NOMO-1 treated with DMSO at 0.1 percent for 48 hours (cell line): ENCODE measurements at regions not wholly inside any gene's neighbourhood (a gene's known extent, or its start where the extent isn't known, plus 50 kb on each side); places are given as distances from the start of the nearest gene placed in this dataset.
A peak's percentile ranks its signal among the peaks of the same experiment; 100 is the strongest.

Experiments
- DNase-seq: peaks from one replicate; lab custom pipeline; 2025; ENCODE audit not compliant: unreplicated experiment; lab: John Stamatoyannopoulos, UW

- DNase-seq: no peak
Measured at GRCh38 chr10:83960125-83960524, 179.2 kb upstream of the GHITM start.

DNA sequence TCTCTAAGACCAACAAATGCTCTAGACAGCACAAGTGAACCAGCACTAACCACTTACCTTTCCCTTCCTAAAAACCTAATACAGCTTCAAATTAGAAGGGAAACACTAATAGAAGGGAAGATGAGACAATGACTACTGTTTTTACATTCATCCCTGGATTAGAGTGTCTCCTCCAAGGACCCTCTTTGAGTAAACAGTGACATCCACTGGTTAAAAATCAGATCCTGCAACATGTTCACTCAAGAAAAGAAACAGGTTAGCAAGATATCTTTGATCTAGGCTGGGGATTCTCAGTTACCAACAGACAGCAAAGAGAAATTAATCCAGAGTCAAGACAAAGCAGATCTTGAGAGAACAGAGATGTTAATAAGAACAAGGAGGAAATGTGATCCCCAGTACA, 177.7 kb upstream of the GHITM start:
- DNase-seq: no peak

GRCh38 chr10:83963446-83963845, 175.9 kb upstream of the GHITM start:
- DNase-seq: no peak

GRCh38 chr10:83965473-83965872, 173.8 kb upstream of the GHITM start:
- DNase-seq: no peak

- no peak for DNase-seq
Measured at GRCh38 chr10:83968052-83968451, 171.3 kb upstream of the GHITM start.

GRCh38 chr10:83978681-83979383, 160.5 kb upstream of the GHITM start:
- DNase-seq: no peak

DNA sequence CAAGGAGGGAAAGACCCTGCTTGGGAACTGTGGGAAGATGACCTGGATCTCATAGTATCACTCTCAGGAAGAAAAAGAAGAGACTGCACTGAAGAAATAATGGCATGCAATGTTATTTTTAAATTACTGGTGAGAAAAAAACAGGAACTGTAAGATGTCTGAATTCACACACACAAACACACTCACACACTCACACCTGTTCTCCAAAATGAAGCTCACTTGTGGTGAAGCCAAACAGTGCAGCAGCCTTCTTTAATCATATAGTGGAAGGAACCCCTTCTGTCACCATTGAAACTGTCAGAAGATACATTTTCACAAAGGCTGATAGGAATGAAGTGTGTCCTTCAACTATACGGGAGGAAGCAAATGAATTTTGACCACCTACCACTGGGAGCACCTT, 156.5 kb upstream of the GHITM start:
- peak; percentile 21 for DNase-seq

GRCh38 chr10:83983578-83984255, 155.6 kb upstream of the GHITM start:
- DNase-seq: peak; percentile 32

GRCh38 chr10:83984256-83984640, 155.1 kb upstream of the GHITM start:
- no peak for DNase-seq

- no peak for DNase-seq
Measured at GRCh38 chr10:83986800-83987199, 152.5 kb upstream of the GHITM start.

DNA sequence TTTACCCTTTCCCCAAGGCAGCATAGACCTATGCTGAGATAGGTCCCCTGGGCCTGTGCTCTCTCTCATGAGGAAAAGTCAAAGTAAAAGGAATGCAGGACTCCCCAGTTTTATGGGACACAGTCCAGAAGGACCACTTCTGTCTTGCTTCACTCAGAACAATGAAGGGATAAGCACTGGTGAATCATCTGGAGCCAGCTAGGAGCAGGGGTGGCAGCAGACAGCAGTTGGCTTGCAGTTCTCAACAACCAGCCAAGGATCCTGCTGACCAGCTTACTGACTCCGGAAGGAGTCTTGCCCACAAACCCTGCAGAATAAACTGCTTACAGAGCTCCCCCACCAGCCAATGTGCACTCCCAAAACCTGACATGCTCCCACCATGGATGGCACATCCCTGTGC, 152.1 kb upstream of the GHITM start:
- DNase-seq: no peak

GRCh38 chr10:83988435-83988834, 150.9 kb upstream of the GHITM start:
- DNase-seq: no peak

- peak; percentile 91 for DNase-seq
Measured at GRCh38 chr10:83990126-83990525, 149.2 kb upstream of the GHITM start.

DNA sequence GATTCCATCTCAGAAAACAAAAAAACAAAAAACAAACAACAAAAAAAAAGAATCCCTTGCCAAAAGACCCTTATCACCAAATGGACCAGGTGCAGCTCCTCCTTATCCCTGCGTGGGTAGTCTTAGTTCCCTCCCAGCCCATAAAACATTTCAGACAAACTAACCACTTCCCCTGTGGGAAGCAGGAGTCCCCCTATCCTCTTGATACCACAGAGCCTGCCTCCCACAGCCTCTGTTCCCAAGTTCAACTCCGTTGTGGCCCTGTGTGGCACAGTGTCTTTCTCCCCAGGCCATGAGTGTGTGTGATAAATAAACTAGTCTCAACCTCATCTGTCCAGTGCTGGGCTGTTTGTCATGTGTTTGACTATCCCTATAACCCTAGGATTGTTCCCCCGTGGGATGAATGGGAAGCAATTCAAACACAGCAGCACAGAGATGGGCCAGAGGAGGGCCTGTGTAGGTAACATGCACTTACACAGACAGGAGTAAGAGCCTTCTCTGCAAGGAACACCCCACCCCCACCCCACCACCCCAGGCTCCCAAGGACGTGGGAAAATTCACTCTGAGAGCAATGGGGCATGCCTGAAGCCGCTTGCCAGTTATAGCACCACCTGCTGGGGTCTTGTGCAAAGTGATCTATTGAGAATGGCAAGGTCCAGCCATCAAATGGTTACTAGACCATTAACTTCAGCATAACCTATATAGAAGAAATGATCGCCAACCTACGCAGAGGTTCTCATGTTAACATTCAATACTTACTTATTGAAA, 147.1 kb upstream of the GHITM start:
- DNase-seq: peak; percentile 28

GRCh38 chr10:83994325-83994724, 145.0 kb upstream of the GHITM start:
- peak; percentile 80 for DNase-seq

DNA sequence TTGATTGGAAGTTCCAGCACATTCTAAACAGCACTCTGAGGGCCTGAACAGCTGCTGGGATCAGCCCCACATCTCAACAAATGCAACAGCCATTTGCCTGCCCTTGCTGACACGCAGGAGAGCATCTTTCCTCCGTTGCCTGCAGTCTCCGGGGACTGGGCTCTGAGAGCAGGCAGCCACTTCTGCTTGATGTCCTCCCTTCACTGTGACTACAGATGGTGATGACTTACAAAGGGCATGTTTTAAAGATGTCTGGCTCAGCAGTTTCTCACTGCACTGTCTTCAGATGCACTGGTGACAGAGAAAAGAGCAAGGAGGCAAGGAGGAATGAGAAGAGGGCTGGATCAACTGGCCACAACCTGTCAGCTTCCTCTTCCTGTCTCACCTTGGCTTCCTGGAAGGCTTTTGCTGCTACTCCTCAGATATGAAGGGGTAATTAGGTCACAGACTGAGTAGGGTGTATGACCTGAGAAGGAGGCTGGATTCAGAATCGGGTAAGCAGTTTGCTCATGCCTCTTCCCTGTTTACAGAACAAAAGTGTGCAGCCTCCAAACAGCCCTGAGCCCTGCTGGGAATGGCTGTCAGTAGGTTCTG, 143.5 kb upstream of the GHITM start:
- DNase-seq: no peak

DNA sequence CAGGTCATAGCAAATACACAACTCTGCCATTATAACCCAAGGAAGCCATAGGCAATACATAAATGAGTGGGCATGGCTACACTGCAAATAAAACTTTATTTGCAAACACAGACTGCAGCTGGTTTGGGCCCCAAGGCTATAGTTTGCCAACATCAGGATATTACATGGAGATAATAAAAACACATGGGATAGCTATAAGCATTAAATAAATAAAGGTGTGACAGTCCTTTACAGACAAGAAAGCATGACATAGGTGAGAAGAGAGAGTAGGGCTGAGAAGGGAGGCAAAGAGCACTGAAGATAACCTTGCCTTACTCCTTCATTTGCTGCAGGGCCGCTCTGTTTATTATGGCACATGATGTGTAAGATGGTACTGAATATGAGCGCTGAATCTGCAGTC, 135.1 kb upstream of the GHITM start:
- DNase-seq: no peak

DNA sequence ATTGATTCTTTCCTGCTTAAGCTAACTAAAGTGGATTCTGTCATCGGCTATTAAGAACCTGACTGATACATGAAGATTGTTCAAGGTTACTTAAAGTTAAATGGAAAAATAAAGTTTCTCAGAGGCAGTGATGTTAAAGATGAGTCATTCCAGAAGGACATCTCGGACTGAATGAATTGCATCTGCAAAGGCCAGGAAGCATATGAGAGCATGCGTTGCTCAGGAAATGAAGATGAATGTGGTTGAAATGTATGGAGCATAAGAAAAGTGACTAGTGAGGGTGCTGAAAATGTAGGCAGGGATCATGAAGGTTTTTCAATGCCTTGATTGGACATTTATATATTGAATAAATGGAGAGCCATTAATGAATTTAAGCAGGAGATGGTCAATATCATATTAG, 133.9 kb upstream of the GHITM start:
- DNase-seq: no peak

GRCh38 chr10:84007482-84007881, 131.8 kb upstream of the GHITM start:
- DNase-seq: peak; percentile 50

- peak; percentile 39 for DNase-seq
Measured at GRCh38 chr10:84008878-84009277, 130.4 kb upstream of the GHITM start.

- no peak for DNase-seq
Measured at GRCh38 chr10:84012431-84012830, 126.9 kb upstream of the GHITM start.
